ENCODE measurements at regions not wholly inside any gene's neighbourhood (a gene's known extent, or its start where the extent isn't known, plus 50 kb on each side); places are given as distances from the start of the nearest gene placed in this dataset.
"Not testable (repeated sequence)": the region's sequence is repeated elsewhere in the genome, so short reads cannot be mapped to it uniquely, and the experiment has no call there.

DNA sequence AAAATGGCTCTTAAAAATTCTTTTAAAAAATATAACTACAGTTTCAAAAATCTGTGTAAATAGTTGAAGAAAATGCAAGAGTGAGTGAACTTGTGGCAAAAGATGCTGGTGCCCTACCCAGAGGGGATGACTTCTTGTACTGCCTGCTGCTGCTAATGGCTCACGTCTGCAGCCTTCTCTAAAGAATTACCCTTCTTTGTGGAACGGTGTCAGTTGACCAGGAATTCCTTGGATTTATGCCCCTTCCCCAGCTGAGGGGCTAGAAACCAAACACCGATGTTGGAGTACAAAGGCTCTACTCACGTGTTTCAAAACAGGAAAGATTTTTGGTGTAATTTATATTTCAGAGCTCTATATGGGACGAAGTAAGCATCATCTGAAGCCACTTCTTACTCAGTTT lies 1582.8 kb downstream of the OLFM4 start:
- no peak for TF ChIP-seq CTCF (IDR thresholded peaks at IDR 0.05; ENCODE audit: poor library complexity)
- no peak for TF ChIP-seq EZH2phosphoT487 (IDR thresholded peaks at IDR 0.05; ENCODE audit: low read depth, severe bottlenecking, unreplicated experiment)
- TF ChIP-seq EZH2 (IDR thresholded peaks at IDR 0.05; ENCODE audit: borderline replicate concordance): no peak
- no peak overlapping the region for H3K4me2 ChIP-seq
- H3K9me2 ChIP-seq (replicated peaks; ENCODE audit: insufficient read depth): no peaks in the 10 kb centered on the region
- DNase-seq (ENCODE audit: low spot score): no peak
- H3K9me3 ChIP-seq (ENCODE audit: low read depth): no peaks in the 10 kb centered on the region
- H3K27me3 ChIP-seq: no peaks in the 10 kb centered on the region
- no peaks in the 10 kb centered on the region for H3K79me2 ChIP-seq
- H3K36me3 ChIP-seq (replicated peaks; ENCODE audit: insufficient read depth, low read depth): no peaks in the 10 kb centered on the region
- WGBS (ENCODE audit: low lambda C conversion rate, missing lambda C conversion rate): 74% methylated on average over 5 of the region's 5 CpGs
- no peaks in the 10 kb centered on the region for H3K4me1 ChIP-seq (ENCODE audit: insufficient read depth)
- no peak overlapping the region for H3K4me3 ChIP-seq
- H2AFZ ChIP-seq: no peak overlapping the region
- H3K27ac ChIP-seq: no peak overlapping the region
- H4K20me1 ChIP-seq (ENCODE audit: insufficient read depth, poor library complexity, severe bottlenecking): no peaks in the 10 kb centered on the region

- 80% methylated on average over 5 of the region's 5 CpGs for WGBS (ENCODE audit: low lambda C conversion rate, missing lambda C conversion rate)
- H3K4me3 ChIP-seq: no peak overlapping the region
- TF ChIP-seq EZH2 (IDR thresholded peaks at IDR 0.05; ENCODE audit: borderline replicate concordance): no peak
- TF ChIP-seq CTCF (IDR thresholded peaks at IDR 0.05; ENCODE audit: poor library complexity): no peak
- no peak for TF ChIP-seq EZH2phosphoT487 (IDR thresholded peaks at IDR 0.05; ENCODE audit: low read depth, severe bottlenecking, unreplicated experiment)
- H3K4me2 ChIP-seq: no peak overlapping the region
- no peak for DNase-seq (ENCODE audit: low spot score)
- H3K36me3 ChIP-seq (replicated peaks; ENCODE audit: insufficient read depth, low read depth): no peaks in the 10 kb centered on the region
- no peaks in the 10 kb centered on the region for H3K9me3 ChIP-seq (ENCODE audit: low read depth)
- H3K27ac ChIP-seq: no peak overlapping the region
- H3K79me2 ChIP-seq: no peaks in the 10 kb centered on the region
- H3K9me2 ChIP-seq (replicated peaks; ENCODE audit: insufficient read depth): no peaks in the 10 kb centered on the region
- no peaks in the 10 kb centered on the region for H4K20me1 ChIP-seq (ENCODE audit: insufficient read depth, poor library complexity, severe bottlenecking)
- H2AFZ ChIP-seq: no peak overlapping the region
- no peaks in the 10 kb centered on the region for H3K27me3 ChIP-seq
- H3K4me1 ChIP-seq (ENCODE audit: insufficient read depth): no peaks in the 10 kb centered on the region
These were observed 1586.1 kb downstream of the OLFM4 start for GRCh38 chr13:54614726-54615125.

GRCh38 chr13:54626504-54626903 lies 1597.9 kb downstream of the OLFM4 start:
- not testable (repeated sequence) for H3K9me2 ChIP-seq (replicated peaks; ENCODE audit: insufficient read depth); H2AFZ ChIP-seq; H3K9me3 ChIP-seq (ENCODE audit: low read depth); H3K4me2 ChIP-seq; DNase-seq (ENCODE audit: low spot score); H3K4me3 ChIP-seq; H3K4me1 ChIP-seq (ENCODE audit: insufficient read depth); H3K27me3 ChIP-seq; H3K36me3 ChIP-seq (replicated peaks; ENCODE audit: insufficient read depth, low read depth); H3K27ac ChIP-seq; H4K20me1 ChIP-seq (ENCODE audit: insufficient read depth, poor library complexity, severe bottlenecking); H3K79me2 ChIP-seq
- 79% methylated on average over 1 of the region's 1 CpG for WGBS (ENCODE audit: low lambda C conversion rate, missing lambda C conversion rate)

GRCh38 chr13:54627646-54628372 lies 1599.2 kb downstream of the OLFM4 start:
- Histone ChIP-seq H4K20me1 (ENCODE audit: insufficient read depth, poor library complexity, severe bottlenecking) (no peaks in the 10 kb centered on the region), H3K27ac (no peak overlapping the region), H3K4me3 (no peak overlapping the region), H2AFZ (no peak overlapping the region), H3K79me2 (no peaks in the 10 kb centered on the region), H3K36me3 (replicated peaks; ENCODE audit: insufficient read depth, low read depth) (no peaks in the 10 kb centered on the region), H3K4me1 (ENCODE audit: insufficient read depth) (no peaks in the 10 kb centered on the region), H3K9me3 (ENCODE audit: low read depth) (no peaks in the 10 kb centered on the region), H3K9me2 (replicated peaks; ENCODE audit: insufficient read depth) (no peaks in the 10 kb centered on the region), H3K4me2 (no peak overlapping the region), H3K27me3 (no peaks in the 10 kb centered on the region)
- TF ChIP-seq EZH2phosphoT487 (IDR thresholded peaks at IDR 0.05; ENCODE audit: low read depth, severe bottlenecking, unreplicated experiment) (no peak), CTCF (IDR thresholded peaks at IDR 0.05; ENCODE audit: poor library complexity) (no peak), EZH2 (IDR thresholded peaks at IDR 0.05; ENCODE audit: borderline replicate concordance) (no peak)
- DNase-seq (ENCODE audit: low spot score): no peak
- WGBS (ENCODE audit: low lambda C conversion rate, missing lambda C conversion rate): 69% methylated on average over 3 of the region's 3 CpGs

All from hepatocyte (in vitro differentiated cells).